Effector CD8-positive, alpha-beta T cell (primary cell): ENCODE measurements at regions not wholly inside any gene's neighbourhood (a gene's known extent, or its start where the extent isn't known, plus 50 kb on each side); places are given as distances from the start of the nearest gene placed in this dataset.
"Not testable (repeated sequence)": the region's sequence is repeated elsewhere in the genome, so short reads cannot be mapped to it uniquely, and the experiment has no call there.

Experiments used
- DNase-seq: peaks from one replicate; lab custom pipeline; 2025; lab: John Stamatoyannopoulos, UW

GRCh38 chr19:20292520-20292919 is 125.5 kb downstream of the ZNF486 start:
- not testable (repeated sequence) for DNase-seq

GRCh38 chr19:20289186-20289585 is 122.2 kb downstream of the ZNF486 start:
- DNase-seq = no peak

GRCh38 chr19:20287070-20287469 is 120.1 kb downstream of the ZNF486 start:
- no peak for DNase-seq

- DNase-seq = not testable (repeated sequence)
These were observed 118.9 kb downstream of the ZNF486 start for GRCh38 chr19:20285876-20286275.

- DNase-seq = no peak
These were observed 112.5 kb downstream of the ZNF486 start for GRCh38 chr19:20279516-20279915.

GRCh38 chr19:20278342-20278741 is 111.3 kb downstream of the ZNF486 start:
- DNase-seq = no peak

GRCh38 chr19:20276732-20277082 is 109.7 kb downstream of the ZNF486 start:
- not testable (repeated sequence) for DNase-seq

GRCh38 chr19:20276011-20276731 is 109.2 kb downstream of the ZNF486 start:
- DNase-seq = no peak

GRCh38 chr19:20273951-20274570 is 107.0 kb downstream of the ZNF486 start:
- DNase-seq = no peak

- no peak for DNase-seq
These were observed 106.4 kb downstream of the ZNF486 start for GRCh38 chr19:20273376-20273775.

GRCh38 chr19:20272627-20273010 is 105.6 kb downstream of the ZNF486 start:
- not testable (repeated sequence) for DNase-seq

- DNase-seq = not testable (repeated sequence)
These were observed 105.1 kb downstream of the ZNF486 start for GRCh38 chr19:20271927-20272626.

- DNase-seq = no peak
These were observed 104.4 kb downstream of the ZNF486 start for GRCh38 chr19:20271215-20271926.

- DNase-seq = no peak
These were observed 102.4 kb downstream of the ZNF486 start for GRCh38 chr19:20269461-20269860.

GRCh38 chr19:20261513-20261912 is 94.5 kb downstream of the ZNF486 start:
- not testable (repeated sequence) for DNase-seq

- not testable (repeated sequence) for DNase-seq
These were observed 93.7 kb downstream of the ZNF486 start for GRCh38 chr19:20260738-20261137.

- DNase-seq = no peak
These were observed 92.6 kb downstream of the ZNF486 start for GRCh38 chr19:20259615-20260014.

GRCh38 chr19:20256606-20257005 is 89.6 kb downstream of the ZNF486 start:
- no peak for DNase-seq

- no peak for DNase-seq
These were observed 87.1 kb downstream of the ZNF486 start for GRCh38 chr19:20254121-20254520.

GRCh38 chr19:20252613-20253012 is 85.6 kb downstream of the ZNF486 start:
- DNase-seq = no peak

- DNase-seq = no peak
These were observed 83.6 kb downstream of the ZNF486 start for GRCh38 chr19:20250627-20251026.

- no peak for DNase-seq
These were observed 83.1 kb downstream of the ZNF486 start for GRCh38 chr19:20250121-20250520.
